Hepatocyte (in vitro differentiated cells): ENCODE measurements at regions not wholly inside any gene's neighbourhood (a gene's known extent, or its start where the extent isn't known, plus 50 kb on each side); places are given as distances from the start of the nearest gene placed in this dataset.

Source experiments
- EZH2 ChIP-seq: fragments of 200-600 bp; sonication (generic); IDR thresholded peaks from 2 replicates; pipeline ENCODE4 v1.6.1; 2016; ENCODE audit warnings: antibody characterized with exemption, mild to moderate bottlenecking, borderline replicate concordance
- TF ChIP-seq, protein P1 (sequence below): fragments of 200-600 bp; sonication (generic); IDR thresholded peaks from 2 replicates; pipeline ENCODE4 v1.5.1; 2016; ENCODE audit warnings: antibody characterized with exemption, mild to moderate bottlenecking; ENCODE audit not compliant: poor library complexity

DNA sequence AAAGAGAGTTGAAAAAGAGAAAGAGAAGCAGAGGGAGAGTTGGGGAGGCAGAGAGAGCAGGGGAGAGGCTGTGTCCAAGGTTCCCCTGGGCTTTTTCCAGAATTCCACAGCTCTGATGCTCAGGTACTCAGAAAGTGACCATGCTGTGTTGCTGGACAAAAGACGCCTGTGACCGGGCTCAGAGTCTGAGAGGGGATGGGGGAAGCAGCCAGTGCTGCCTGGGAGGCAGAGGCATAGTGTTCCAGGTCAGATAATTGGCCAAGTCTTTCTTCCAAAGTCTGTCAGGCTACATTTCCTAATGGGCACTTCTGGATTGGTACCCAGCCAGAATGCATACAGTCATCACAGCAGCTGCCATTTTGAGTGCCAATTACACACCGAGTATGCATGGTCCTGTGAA, 86.1 kb downstream of the PTPRS start:
- TF ChIP-seq, protein P1, sequence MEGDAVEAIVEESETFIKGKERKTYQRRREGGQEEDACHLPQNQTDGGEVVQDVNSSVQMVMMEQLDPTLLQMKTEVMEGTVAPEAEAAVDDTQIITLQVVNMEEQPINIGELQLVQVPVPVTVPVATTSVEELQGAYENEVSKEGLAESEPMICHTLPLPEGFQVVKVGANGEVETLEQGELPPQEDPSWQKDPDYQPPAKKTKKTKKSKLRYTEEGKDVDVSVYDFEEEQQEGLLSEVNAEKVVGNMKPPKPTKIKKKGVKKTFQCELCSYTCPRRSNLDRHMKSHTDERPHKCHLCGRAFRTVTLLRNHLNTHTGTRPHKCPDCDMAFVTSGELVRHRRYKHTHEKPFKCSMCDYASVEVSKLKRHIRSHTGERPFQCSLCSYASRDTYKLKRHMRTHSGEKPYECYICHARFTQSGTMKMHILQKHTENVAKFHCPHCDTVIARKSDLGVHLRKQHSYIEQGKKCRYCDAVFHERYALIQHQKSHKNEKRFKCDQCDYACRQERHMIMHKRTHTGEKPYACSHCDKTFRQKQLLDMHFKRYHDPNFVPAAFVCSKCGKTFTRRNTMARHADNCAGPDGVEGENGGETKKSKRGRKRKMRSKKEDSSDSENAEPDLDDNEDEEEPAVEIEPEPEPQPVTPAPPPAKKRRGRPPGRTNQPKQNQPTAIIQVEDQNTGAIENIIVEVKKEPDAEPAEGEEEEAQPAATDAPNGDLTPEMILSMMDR: no peak
- no peak for TF ChIP-seq EZH2
